GM21360 (cell line): ENCODE measurements at regions not wholly inside any gene's neighbourhood (a gene's known extent, or its start where the extent isn't known, plus 50 kb on each side); places are given as distances from the start of the nearest gene placed in this dataset.

Experiments used
- ATAC-seq: cut with Tn5 transposase; IDR thresholded peaks from one replicate; pipeline ENCODE4 v1.9.1; 2021; ENCODE audit warnings: mild to moderate bottlenecking, moderate library complexity; ENCODE audit not compliant: unreplicated experiment

GRCh38 chr2:193562031-193562430, 1367.3 kb upstream of the TMEFF2 start:
- no peak for ATAC-seq

GRCh38 chr2:193561054-193561453, 1366.3 kb upstream of the TMEFF2 start:
- no peak for ATAC-seq

GRCh38 chr2:193556766-193557470, 1362.2 kb upstream of the TMEFF2 start:
- ATAC-seq, result no peak

- ATAC-seq, result no peak
These were observed 1354.9 kb upstream of the TMEFF2 start for GRCh38 chr2:193549661-193550060.

- ATAC-seq, result no peak
These were observed 1348.0 kb upstream of the TMEFF2 start for GRCh38 chr2:193542762-193543161.

GRCh38 chr2:193539188-193539587, 1344.5 kb upstream of the TMEFF2 start:
- peak; percentile 89 for ATAC-seq

GRCh38 chr2:193538061-193538460, 1343.3 kb upstream of the TMEFF2 start:
- ATAC-seq, result no peak

GRCh38 chr2:193537531-193537930, 1342.8 kb upstream of the TMEFF2 start:
- no peak for ATAC-seq

GRCh38 chr2:193528458-193528857, 1333.7 kb upstream of the TMEFF2 start:
- no peak for ATAC-seq

- no peak for ATAC-seq
These were observed 1332.4 kb upstream of the TMEFF2 start for GRCh38 chr2:193527146-193527545.

GRCh38 chr2:193523662-193524061, 1328.9 kb upstream of the TMEFF2 start:
- ATAC-seq, result no peak

GRCh38 chr2:193521523-193521922, 1326.8 kb upstream of the TMEFF2 start:
- ATAC-seq, result no peak

- no peak for ATAC-seq
These were observed 1326.2 kb upstream of the TMEFF2 start for GRCh38 chr2:193520709-193521458.

GRCh38 chr2:193518041-193518817, 1323.5 kb upstream of the TMEFF2 start:
- no peak for ATAC-seq

GRCh38 chr2:193517615-193518014, 1322.9 kb upstream of the TMEFF2 start:
- ATAC-seq, result no peak

- no peak for ATAC-seq
These were observed 1311.3 kb upstream of the TMEFF2 start for GRCh38 chr2:193506035-193506434.

GRCh38 chr2:193505620-193506019, 1310.9 kb upstream of the TMEFF2 start:
- ATAC-seq, result no peak

- ATAC-seq, result no peak
These were observed 1307.8 kb upstream of the TMEFF2 start for GRCh38 chr2:193502363-193503035.

- ATAC-seq, result no peak
These were observed 1302.1 kb upstream of the TMEFF2 start for GRCh38 chr2:193496786-193497185.

- ATAC-seq, result no peak
These were observed 1287.8 kb upstream of the TMEFF2 start for GRCh38 chr2:193482557-193482956.

- ATAC-seq, result no peak
These were observed 1285.5 kb upstream of the TMEFF2 start for GRCh38 chr2:193480187-193480586.
